ENCODE measurements at regions not wholly inside any gene's neighbourhood (a gene's known extent, or its start where the extent isn't known, plus 50 kb on each side); places are given as distances from the start of the nearest gene placed in this dataset.

- DNase-seq, result no peak
Measured at GRCh38 chr2:16044946-16045456, 104.7 kb downstream of the MYCN start.

- no peak for DNase-seq
Measured at GRCh38 chr2:16043627-16044026, 103.3 kb downstream of the MYCN start.

GRCh38 chr2:16043192-16043591, 102.8 kb downstream of the MYCN start:
- DNase-seq, result no peak

- no peak for DNase-seq
Measured at GRCh38 chr2:16042201-16042700, 101.9 kb downstream of the MYCN start.

GRCh38 chr2:16040271-16041010, 100.1 kb downstream of the MYCN start:
- no peak for DNase-seq

- DNase-seq, result no peak
Measured at GRCh38 chr2:16039823-16040222, 99.5 kb downstream of the MYCN start.

- DNase-seq, result no peak
Measured at GRCh38 chr2:16039055-16039454, 98.7 kb downstream of the MYCN start.

GRCh38 chr2:16038621-16039020, 98.3 kb downstream of the MYCN start:
- DNase-seq, result no peak

GRCh38 chr2:16037808-16038457, 97.6 kb downstream of the MYCN start:
- peak in 12 of 56 donors; percentile 11 to 42 (median 23) for DNase-seq

GRCh38 chr2:16036951-16037350, 96.6 kb downstream of the MYCN start:
- DNase-seq, result no peak

- no peak for DNase-seq
Measured at GRCh38 chr2:16035747-16036745, 95.7 kb downstream of the MYCN start.

- DNase-seq, result no peak
Measured at GRCh38 chr2:16034975-16035746, 94.8 kb downstream of the MYCN start.

GRCh38 chr2:16034151-16034974, 94.0 kb downstream of the MYCN start:
- peak in 1 of 56 donors; percentile 7 for DNase-seq

- DNase-seq, result no peak
Measured at GRCh38 chr2:16033032-16033293, 92.6 kb downstream of the MYCN start.

- no peak for DNase-seq
Measured at GRCh38 chr2:16032282-16033031, 92.1 kb downstream of the MYCN start.

- DNase-seq, result no peak
Measured at GRCh38 chr2:16031848-16032159, 91.5 kb downstream of the MYCN start.

GRCh38 chr2:16031058-16031847, 90.9 kb downstream of the MYCN start:
- peak in 25 of 56 donors; percentile 7 to 58 (median 27) for DNase-seq

Measured in amygdala (tissue), 56 donors.